IPS-18c (cell line): ENCODE measurements at regions not wholly inside any gene's neighbourhood (a gene's known extent, or its start where the extent isn't known, plus 50 kb on each side); places are given as distances from the start of the nearest gene placed in this dataset.
"Not testable (repeated sequence)": the region's sequence is repeated elsewhere in the genome, so short reads cannot be mapped to it uniquely, and the experiment has no call there.

Experiments used
- H3K4me3 ChIP-seq: 2 replicates; pipeline ENCODE4 v1.7.0; 2013; ENCODE audit warnings: low read depth, mild to moderate bottlenecking, low read length, moderate library complexity; ENCODE audit not compliant: insufficient read depth
- H3K9me3 ChIP-seq: one replicate; pipeline ENCODE4 v1.6.1; 2013; ENCODE audit warnings: mild to moderate bottlenecking, low read length, moderate library complexity; ENCODE audit not compliant: control insufficient read depth, insufficient read depth

DNA sequence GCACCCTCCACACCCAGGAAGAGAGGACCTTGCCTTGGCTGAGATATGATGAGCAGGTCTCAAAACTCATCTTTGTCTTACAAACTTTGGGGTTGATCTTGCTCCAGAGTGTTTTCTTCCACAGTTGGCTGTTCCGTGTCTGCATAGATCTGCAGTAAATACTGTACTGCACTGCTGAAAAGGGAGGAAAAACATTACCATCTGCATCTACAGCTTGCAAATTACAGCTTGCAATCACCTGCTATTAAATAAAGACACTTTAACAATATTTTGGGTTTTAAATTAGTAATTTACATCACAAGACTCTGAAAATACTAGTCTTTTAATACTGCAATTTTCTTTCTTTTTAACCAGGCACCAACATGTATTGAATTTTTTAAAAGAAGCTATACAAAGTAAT lies 499.5 kb downstream of the STIM2 start:
- no peak overlapping the region for H3K4me3 ChIP-seq
- no peaks in the 10 kb centered on the region for H3K9me3 ChIP-seq

DNA sequence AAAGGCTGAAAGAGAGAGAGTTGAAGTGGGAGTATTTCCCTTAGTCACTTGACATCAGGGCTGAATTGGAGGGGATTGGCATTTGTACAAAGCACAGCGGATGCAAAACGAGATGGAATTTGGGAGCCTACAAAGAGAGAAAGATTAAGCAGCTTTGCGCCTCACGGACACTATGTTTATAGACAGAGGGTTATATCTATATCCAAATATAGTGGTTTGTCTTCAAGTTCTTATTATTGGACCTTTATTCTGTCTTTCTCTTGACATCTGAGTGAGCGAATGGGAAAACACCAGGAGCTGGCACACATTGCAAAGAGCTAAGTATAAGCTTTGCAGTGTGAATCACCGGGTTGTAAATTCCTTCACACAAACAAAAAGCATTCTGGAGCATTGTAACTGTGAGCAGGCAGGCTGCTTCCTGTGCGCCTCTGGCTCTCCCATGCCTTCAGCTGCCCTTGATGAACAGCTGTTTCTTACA lies 500.2 kb downstream of the STIM2 start:
- H3K4me3 ChIP-seq: no peak overlapping the region
- H3K9me3 ChIP-seq: no peaks in the 10 kb centered on the region

DNA sequence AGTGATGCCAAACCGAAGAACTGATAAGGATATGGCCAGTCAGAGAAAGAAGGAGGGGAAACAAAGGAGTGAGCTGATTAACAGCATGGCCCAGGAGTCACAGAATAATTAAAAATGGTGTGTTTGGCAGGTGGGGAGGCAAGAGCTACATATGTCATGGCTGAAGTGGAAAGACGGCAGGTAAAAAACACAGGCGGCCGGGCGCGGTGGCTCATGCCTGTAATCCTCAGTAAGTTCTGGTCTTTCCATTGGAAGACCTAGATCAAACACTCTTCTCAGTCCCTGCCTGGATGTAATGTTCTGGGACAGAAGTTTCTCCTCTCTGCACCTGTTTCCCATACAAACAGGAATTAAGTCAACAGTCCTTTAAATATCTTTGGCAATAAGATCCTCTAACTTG lies 503.9 kb downstream of the STIM2 start:
- Histone ChIP-seq H3K4me3 (no peak overlapping the region), H3K9me3 (no peaks in the 10 kb centered on the region)

DNA sequence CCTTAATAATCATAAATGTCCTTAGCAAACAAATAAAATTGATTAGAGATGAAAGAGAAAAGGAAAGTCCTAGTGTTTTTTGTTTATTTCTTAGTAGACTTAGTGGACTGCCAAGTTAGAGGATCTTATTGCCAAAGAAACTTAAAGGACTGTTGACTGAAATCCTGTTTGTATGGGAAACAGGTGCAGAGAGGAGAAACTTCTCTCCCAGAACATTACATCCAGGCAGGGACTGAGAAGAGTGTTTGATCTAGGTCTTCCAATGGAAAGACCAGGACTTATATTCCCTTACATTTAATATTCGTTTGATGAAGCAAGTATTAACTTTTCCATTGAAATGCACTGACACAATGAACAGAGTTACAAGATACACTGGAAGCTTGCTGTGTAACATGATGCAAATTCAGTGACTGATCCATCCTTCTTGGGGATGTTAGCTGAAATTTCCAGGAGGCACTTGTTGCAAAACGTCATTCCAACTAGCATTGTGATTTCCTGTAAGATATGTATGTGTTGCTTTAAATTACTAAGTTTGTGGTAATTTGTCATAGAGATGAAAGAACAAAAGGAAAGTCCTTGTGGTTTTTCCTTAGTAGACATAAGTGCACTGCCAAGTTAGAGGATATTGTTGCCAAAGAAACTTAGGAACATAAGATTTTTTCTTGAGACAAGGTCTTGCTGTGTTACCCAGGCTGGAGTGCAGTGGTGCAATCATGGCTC lies 505.6 kb downstream of the STIM2 start:
- Histone ChIP-seq H3K9me3 (no peaks in the 10 kb centered on the region), H3K4me3 (no peak overlapping the region)

DNA sequence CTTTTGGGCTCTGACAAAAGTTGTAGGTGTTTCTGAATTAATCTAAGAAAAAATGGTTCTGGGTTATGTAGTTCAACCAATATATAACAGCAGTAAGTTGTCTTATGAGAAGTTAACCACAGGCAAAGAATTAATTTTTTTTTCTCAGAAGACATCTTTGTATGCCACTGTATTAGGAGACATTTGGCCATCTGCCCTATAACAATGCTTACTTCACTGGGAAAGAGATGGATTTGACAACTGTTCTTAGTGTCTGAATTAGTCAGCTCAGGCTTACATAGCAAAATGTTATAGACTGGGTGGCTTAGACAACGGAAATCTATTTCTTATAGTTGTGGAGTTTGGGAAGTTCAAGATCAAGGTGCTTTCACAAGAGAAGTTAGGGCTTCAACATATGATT lies 508.1 kb downstream of the STIM2 start:
- H3K9me3 ChIP-seq: no peaks in the 10 kb centered on the region
- H3K4me3 ChIP-seq: no peak overlapping the region

DNA sequence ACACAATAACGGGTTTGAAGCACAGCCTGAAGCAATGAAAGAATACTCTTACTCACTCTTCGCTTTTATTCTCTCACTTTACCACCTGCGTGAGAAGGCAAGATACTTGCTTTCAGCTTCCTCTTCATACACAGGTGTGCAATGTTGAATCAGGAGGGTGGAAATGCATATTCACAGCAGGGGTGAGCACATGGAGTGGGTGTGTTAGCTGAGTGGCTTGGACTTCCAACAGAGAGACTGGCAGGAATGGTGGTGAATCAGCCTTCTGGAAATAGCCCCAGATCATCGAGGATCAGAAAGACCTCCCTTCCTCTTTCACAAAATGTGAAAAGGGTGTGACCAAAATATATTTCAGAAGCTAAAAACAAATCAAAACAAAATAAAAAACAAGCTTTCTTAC lies 521.2 kb downstream of the STIM2 start:
- Histone ChIP-seq H3K4me3 (no peak overlapping the region), H3K9me3 (no peaks in the 10 kb centered on the region)

DNA sequence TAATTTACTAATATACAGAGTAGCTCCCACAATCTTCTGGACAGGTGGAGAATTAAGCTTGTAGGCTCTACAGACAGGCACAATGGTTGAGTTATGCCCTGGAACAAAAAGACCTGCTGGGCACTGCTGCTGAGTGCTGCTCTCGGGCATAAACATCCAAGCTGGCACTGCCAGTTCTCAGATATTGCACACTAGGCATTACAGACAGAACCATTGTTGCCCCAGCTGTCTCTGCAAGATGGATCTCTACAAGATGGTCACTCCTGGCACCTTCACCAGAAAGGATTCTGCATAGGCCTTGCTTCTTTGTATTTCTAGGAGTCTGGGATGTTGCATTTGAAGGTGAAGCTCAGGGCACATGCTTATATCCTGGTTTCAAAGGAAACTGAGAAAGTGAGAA lies 527.1 kb downstream of the STIM2 start:
- Histone ChIP-seq H3K4me3 (no peak overlapping the region), H3K9me3 (no peaks in the 10 kb centered on the region)

DNA sequence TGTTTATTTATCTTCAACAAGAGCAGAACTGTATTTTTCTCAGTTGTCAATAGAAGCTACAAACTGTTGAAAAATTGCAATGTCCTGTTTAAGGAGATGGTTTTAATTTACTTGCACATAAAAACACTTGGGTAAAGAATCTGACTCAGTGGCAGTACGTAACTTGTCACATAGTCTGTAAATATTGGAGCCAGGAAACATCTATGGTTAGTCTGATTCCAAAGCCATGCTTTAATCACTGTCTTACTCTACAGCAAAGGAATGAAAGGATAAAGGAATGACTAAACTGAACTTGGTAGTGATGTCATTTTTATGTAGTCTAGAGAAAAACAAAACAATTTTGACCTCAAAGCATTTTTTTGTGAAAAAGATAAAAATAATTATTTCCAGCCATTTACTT lies 537.2 kb downstream of the STIM2 start:
- Histone ChIP-seq H3K4me3 (no peak overlapping the region), H3K9me3 (no peaks in the 10 kb centered on the region)

DNA sequence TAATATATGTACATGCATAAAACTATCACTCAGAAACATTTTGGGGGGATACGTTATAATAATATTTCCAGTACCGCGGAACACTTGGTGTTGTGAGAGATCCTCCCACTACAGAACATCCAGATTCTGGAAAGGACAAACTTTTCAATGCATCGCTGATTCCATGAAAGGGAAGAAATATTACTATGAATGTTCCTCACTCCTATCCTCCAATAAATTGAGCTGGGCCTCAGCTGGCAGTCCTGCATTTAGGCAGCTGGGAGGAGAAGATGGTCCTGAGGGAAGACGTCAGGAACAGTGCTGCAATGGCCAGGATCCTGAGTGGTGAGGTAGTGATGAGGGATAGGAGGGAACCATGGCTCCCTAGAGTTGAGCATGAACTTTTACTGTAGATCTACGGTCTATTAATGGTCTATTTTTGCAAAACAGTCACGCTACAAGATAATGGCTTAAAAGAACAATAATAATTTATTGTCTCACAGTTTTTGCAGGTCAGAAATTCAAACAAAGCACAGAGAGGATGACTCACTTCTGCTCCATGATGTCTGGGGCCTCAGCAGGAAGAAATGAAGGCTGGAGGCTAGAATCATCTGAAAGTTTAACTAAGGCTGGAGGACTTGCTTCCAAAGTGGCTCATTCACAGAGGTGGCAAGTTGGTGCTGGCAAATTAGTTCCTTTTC lies 538.1 kb downstream of the STIM2 start:
- H3K4me3 ChIP-seq: no peak overlapping the region
- no peaks in the 10 kb centered on the region for H3K9me3 ChIP-seq

DNA sequence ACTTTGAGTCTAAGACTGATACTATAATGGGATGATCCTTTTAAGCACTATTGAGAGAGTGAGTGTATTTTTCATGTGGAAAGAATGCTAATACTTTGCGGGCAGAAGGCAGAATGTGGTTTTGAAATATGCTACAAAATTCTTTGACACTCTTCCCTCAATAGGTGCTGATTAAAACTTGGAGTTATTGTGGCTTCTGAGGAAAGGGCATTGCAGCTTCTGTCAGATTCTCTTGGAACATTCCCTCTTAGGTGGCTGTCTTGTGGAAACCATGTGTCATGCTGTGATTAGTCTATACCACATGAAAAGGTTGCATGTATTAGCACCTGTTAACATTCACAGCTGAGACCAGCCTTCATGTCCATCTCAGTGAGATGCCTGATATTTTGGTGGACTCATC lies 547.0 kb downstream of the STIM2 start:
- H3K9me3 ChIP-seq: no peaks in the 10 kb centered on the region

DNA sequence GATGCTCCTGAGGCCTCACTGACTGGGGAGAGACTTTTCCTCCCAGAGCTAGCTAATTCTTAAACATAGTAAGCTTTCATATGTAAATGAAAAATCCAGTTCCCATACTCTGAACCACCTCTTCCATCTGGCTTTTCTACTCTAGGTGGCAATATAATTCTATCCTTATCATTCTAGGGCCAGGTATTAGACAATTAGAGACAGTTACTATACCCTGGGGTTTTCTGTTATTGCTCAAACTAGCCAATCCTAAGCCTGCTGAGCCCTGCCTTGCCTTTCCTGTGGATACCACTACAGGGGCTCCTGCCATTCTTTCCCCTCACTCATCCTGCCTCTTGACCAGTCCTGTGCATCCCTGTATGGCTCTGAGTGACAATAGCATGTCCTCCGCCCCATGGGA lies 552.0 kb downstream of the STIM2 start:
- H3K4me3 ChIP-seq: no peak overlapping the region
- H3K9me3 ChIP-seq: peaks cover 5% of the 10 kb centered on the region

More for the DNA sequence above, 547.0 kb downstream of the STIM2 start:
- H3K4me3 ChIP-seq: no peak overlapping the region

DNA sequence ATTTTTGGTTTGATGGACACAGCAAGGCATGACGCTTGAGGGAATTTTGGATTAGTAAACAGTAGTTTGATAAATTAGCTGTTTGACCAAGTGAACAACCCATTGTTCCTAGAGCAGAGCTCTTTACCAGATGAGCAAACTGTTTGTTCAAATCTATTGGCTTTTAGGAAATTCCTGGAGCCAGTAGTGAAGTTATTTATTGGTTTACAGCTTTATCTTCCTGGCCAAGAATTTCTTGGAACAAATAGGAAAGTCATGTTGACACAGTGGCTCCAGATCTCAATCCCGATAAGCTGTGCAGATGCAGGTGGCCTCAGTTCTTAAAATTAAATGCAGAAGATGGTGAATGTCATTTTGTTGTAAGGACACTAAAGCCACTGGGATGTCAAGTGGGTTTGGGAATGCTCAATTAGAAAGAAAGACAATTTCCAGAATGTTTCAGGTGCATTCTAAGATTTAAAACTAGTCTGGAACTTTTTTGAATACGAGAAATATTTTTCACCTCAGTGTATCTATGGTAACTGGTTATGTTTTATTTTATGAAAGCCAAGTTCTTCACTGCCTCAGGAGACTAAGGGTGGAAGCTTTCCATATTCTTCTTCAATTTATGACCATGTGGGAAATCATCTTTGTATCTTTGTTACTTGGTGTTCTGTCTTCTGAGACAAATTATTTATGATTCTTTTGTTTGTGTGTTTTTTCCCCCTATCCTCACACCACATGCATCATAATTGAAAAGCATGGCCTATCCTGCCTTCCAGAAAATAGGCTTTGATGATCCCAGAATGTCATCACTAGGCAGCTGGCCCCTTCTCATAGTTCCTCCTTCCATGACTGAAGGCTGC lies 554.5 kb downstream of the STIM2 start:
- no peak overlapping the region for H3K4me3 ChIP-seq
- peaks cover 5% of the 10 kb centered on the region for H3K9me3 ChIP-seq

DNA sequence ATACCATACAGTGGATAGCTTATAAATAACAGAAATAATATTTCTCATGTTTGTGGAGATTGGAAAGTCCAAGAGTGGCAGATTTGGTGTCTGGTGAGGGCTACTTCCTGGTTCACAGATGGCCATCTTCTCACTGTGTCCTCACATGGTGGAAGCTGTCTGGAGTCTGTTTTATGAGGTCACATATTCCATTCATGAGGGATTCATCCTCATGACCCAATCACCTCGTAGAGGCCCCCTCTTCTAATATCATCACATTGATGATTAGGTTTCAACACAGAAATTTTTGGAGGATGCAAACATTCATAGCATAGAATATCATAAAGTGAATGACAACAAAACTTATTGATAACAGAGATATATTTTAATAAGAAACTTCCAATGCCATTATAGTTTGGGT lies 568.0 kb downstream of the STIM2 start:
- Histone ChIP-seq H3K4me3 (no peak overlapping the region), H3K9me3 (no peaks in the 10 kb centered on the region)

DNA sequence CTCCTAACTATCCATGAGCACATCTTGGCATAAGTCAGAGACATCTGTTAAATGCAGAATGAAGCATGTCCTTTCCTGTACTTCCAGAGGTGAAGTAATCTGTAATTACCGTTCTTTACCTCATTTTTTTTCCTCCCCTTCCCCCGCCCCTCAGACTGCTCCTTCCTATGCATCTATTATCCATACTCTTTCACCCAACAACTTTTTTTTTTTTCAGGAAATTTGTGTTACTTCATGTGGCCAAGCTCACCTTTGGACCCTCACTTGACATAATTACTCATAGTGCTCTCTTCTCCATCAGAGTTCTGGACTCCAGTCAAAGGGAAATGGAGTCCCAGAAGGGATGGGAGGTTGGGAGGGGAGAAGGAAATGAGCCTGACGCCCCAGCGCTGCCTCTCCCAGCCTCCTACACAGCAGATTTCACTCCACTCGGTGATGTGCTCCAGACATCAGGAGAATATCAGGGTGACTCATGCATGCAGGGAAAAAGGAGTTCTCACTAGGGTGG lies 568.8 kb downstream of the STIM2 start:
- H3K4me3 ChIP-seq: no peak overlapping the region

DNA sequence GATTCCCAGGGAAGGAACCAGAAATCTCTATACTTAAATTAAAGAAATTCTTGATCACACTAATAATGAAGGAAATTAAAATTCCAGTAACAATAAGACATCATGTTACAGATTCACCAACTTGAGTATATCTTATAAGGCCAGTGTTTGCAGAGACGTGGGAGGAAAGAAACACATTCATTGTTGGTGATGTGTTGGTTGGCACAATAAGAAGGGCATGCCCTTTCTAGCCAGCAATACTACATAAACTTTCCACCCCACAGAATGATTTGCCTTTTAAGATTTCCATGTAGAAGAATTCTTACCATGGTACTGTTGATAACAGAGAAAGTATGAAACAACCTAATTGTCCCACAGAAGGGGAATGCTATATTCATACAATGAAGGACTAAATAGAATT lies 581.5 kb downstream of the STIM2 start:
- H3K4me3 ChIP-seq: no peak overlapping the region
- no peaks in the 10 kb centered on the region for H3K9me3 ChIP-seq

More for the DNA sequence above, 568.8 kb downstream of the STIM2 start:
- H3K9me3 ChIP-seq: no peaks in the 10 kb centered on the region

DNA sequence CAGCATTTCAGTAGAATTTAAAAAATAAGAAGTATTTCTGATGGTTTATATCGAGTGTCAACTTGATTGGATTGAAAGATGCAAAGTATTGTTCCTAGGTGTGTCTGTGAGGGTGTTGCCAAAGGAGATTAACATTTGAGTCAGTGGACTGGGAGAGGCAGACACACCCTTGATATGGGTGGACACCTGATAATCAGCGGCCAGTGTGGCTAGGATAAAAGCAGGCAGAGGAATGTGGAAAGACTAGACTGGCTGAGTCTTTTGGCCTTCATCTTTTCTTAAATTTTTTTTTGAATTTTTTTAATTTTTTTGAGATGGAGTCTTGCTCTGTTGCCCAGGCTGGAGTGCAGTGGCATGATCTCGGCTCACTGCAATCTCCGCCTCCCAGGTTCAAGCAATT lies 582.0 kb downstream of the STIM2 start:
- H3K9me3 ChIP-seq: not testable (repeated sequence)

DNA sequence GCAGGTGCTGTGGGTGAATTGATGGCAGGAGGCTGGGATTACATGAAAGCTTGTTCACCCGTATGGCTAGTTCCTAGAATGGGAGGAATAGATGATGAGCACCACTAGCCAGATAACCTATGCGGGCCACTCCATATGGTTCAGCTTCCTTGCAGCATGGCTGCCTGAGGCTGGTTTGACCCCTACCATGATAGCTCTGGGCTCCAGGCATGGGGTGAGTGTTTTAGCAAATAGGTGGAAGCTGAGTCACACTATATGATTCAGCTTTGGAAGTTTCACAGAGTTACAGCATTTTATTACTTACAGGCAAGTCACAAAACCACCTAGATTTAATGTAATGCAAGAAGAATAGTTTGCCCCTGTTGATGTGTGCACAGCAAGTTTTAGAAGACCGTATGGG lies 603.2 kb downstream of the STIM2 start:
- H3K9me3 ChIP-seq: no peaks in the 10 kb centered on the region
- H3K4me3 ChIP-seq: no peak overlapping the region

More for the DNA sequence above, 582.0 kb downstream of the STIM2 start:
- not testable (repeated sequence) for H3K4me3 ChIP-seq

DNA sequence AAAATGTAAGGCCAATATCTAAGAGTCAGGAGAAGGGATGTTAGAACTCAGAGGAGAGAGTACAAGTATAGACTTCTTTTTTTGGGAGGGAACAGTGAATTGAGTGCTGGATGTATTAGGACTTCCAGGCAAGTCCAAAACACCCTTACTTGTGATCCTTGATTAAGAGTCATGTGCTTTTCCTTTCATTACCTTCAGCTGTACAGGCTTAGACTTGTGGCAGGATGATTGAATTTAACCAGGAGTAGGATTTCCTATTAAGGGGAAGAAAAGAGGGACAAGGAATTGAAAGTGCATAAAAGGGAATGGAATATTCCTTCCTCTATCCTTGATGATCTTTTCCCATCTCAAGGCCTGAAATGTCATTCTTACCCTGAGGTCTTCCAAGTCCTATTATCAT lies 606.7 kb downstream of the STIM2 start:
- Histone ChIP-seq H3K9me3 (no peaks in the 10 kb centered on the region), H3K4me3 (no peak overlapping the region)
